Choroid plexus epithelial cell (primary cell): ENCODE measurements at regions not wholly inside any gene's neighbourhood (a gene's known extent, or its start where the extent isn't known, plus 50 kb on each side); places are given as distances from the start of the nearest gene placed in this dataset.

ENCODE experiments used
- DNase-seq: peaks from one replicate; pipeline ENCODE4 v3.0.0-alpha.2; 2010; ENCODE audit warnings: low read depth
- H3K4me3 ChIP-seq: 2 replicates; pipeline ENCODE4 v1.5.1; 2011; ENCODE audit warnings: low read depth, mild to moderate bottlenecking, control low read depth, low read length, moderate library complexity
- CTCF ChIP-seq: conservative IDR thresholded peaks from 2 replicates; pipeline ENCODE4 v1.5.1; 2011; ENCODE audit warnings: low read depth, mild to moderate bottlenecking, control low read depth, inconsistent platforms, low read length, moderate library complexity

- DNase-seq, result no peak
- no peak overlapping the region for H3K4me3 ChIP-seq
- TF ChIP-seq CTCF, result no peak
Observed at GRCh38 chr4:81528979-81529378, 57.3 kb upstream of the RASGEF1B start.

GRCh38 chr4:81528200-81528599, 56.5 kb upstream of the RASGEF1B start:
- no peak overlapping the region for H3K4me3 ChIP-seq
- no peak for TF ChIP-seq CTCF
- DNase-seq, result no peak

GRCh38 chr4:81527709-81528108, 56.0 kb upstream of the RASGEF1B start:
- TF ChIP-seq CTCF, result no peak
- DNase-seq, result no peak
- no peak overlapping the region for H3K4me3 ChIP-seq

- TF ChIP-seq CTCF, result no peak
- no peak overlapping the region for H3K4me3 ChIP-seq
- no peak for DNase-seq
Observed at GRCh38 chr4:81527115-81527514, 55.4 kb upstream of the RASGEF1B start.

- TF ChIP-seq CTCF, result no peak
- DNase-seq, result no peak
- no peak overlapping the region for H3K4me3 ChIP-seq
Observed at GRCh38 chr4:81526706-81527105, 55.0 kb upstream of the RASGEF1B start.

- TF ChIP-seq CTCF, result no peak
- no peak overlapping the region for H3K4me3 ChIP-seq
- no peak for DNase-seq
Observed at GRCh38 chr4:81523672-81524327, 52.1 kb upstream of the RASGEF1B start.

- no peak for TF ChIP-seq CTCF
- no peak overlapping the region for H3K4me3 ChIP-seq
Observed at GRCh38 chr4:81522711-81523110, 51.0 kb upstream of the RASGEF1B start.

More at GRCh38 chr4:81522711-81523110, 51.0 kb upstream of the RASGEF1B start:
- DNase-seq, result no peak
